Panc1 (cell line): ENCODE measurements at regions not wholly inside any gene's neighbourhood (a gene's known extent, or its start where the extent isn't known, plus 50 kb on each side); places are given as distances from the start of the nearest gene placed in this dataset.

Experiments used
- ATAC-seq: fragments of 200-7000 bp; cut with Tn5 transposase; 2 replicates; pipeline ENCODE4 v1.9.1; 2020; ENCODE audit warnings: mild to moderate bottlenecking, moderate library complexity
- BruUV-seq: library from RNA; stranded (reverse); fragments of 400-500 nt; replicated peaks from 2 replicates; lab custom pipeline; 2021; lab: Mats Ljungman, UMichigan
- CTCF ChIA-PET: fragments of 300-600 bp; sonication (Branson Sonifier 250); formaldehyde crosslinking; loops from one replicate; lab custom pipeline; 2022; ENCODE audit warnings: antibody characterized with exemption; lab: Charles Lee
- POLR2A ChIA-PET: fragments of 300-600 bp; sonication (Branson Sonifier 250); formaldehyde crosslinking; loops from one replicate; lab custom pipeline; 2022; ENCODE audit warnings: antibody characterized with exemption; lab: Charles Lee
- DNase-seq: peaks from one replicate; pipeline ENCODE4 v3.0.0-alpha.2; 2010; ENCODE audit warnings: low read depth, low spot score
- H3K27ac ChIP-seq: 2 replicates; pipeline ENCODE4 v1.5.1; 2011; ENCODE audit warnings: mild to moderate bottlenecking, low read length, inconsistent platforms
- H3K27me3 ChIP-seq: fragments of 200-500 bp; sonication (Bioruptor generic); 2 replicates; pipeline ENCODE4 v1.6.0; 2014; ENCODE audit warnings: low read length, inconsistent platforms; ENCODE audit not compliant: control insufficient read depth, insufficient read depth
- H3K36me3 ChIP-seq: fragments of 200-500 bp; sonication (Bioruptor generic); 2 replicates; pipeline ENCODE4 v1.5.1; 2014; ENCODE audit warnings: inconsistent platforms, mild to moderate bottlenecking, low read length, moderate library complexity; ENCODE audit not compliant: control insufficient read depth, insufficient read depth
- H3K4me1 ChIP-seq: 2 replicates; pipeline ENCODE4 v1.5.1; 2011; ENCODE audit warnings: inconsistent platforms, mild to moderate bottlenecking, low read length, moderate library complexity; ENCODE audit not compliant: control insufficient read depth, insufficient read depth
- H3K4me3 ChIP-seq, 2 experiments: 2 replicates each; pipeline ENCODE4 v1.5.1; 2011 to 2012; ENCODE audit warnings: low read depth in 2 of 2, low read length in 2 of 2, mild to moderate bottlenecking in 2 of 2, inconsistent platforms in 1 of 2, moderate library complexity in 1 of 2
- H3K9me3 ChIP-seq: fragments of 200-500 bp; sonication (Bioruptor generic); 2 replicates; pipeline ENCODE4 v1.5.1; 2014; ENCODE audit warnings: low read depth, mild to moderate bottlenecking, inconsistent platforms, low read length, moderate library complexity; ENCODE audit not compliant: control insufficient read depth, insufficient read depth
- CTCF ChIP-seq: fragments of 450-650 bp; IDR thresholded peaks from 2 replicates; pipeline ENCODE4 v1.5.1; 2017; ENCODE audit warnings: mild to moderate bottlenecking
- POLR2AphosphoS5 ChIP-seq: IDR thresholded peaks from 2 replicates; pipeline ENCODE4 v1.6.1; 2012; ENCODE audit warnings: mild to moderate bottlenecking, low read depth, low read length, moderate library complexity
- REST ChIP-seq, 2 experiments: IDR thresholded peaks; 2 replicates each; pipeline ENCODE4 v1.6.1; 2011 to 2012; ENCODE audit warnings: low read depth in 2 of 2, control low read depth in 1 of 2, low read length in 1 of 2, mild to moderate bottlenecking in 1 of 2, moderate library complexity in 1 of 2; ENCODE audit not compliant: insufficient read depth in 1 of 2
- SIN3A ChIP-seq: IDR thresholded peaks from 2 replicates; pipeline ENCODE4 v1.6.1; 2012; ENCODE audit warnings: low read depth, mild to moderate bottlenecking, low read length, moderate library complexity, borderline replicate concordance; ENCODE audit not compliant: insufficient read depth
- TCF7L2 ChIP-seq: IDR thresholded peaks from 2 replicates; pipeline ENCODE4 v1.6.1; 2011; ENCODE audit warnings: mild to moderate bottlenecking, low read depth, low read length, inconsistent platforms
- in situ Hi-C: cut with HindIII; loops from 2 replicates; pipeline ENCODE4 v1.10.0; 2016; ENCODE audit warnings: low sequenced_read_pairs, low pct_unique_long_range_greater_than_20kb
- intact Hi-C: fragments of 100-400 bp; cut with micrococcal nuclease; formaldehyde crosslinking; loops from one replicate; pipeline ENCODE4 v1.10.0; 2022; ENCODE audit not compliant: unreplicated experiment

GRCh38 chr6:139823099-139823807 lies 448.8 kb upstream of the CITED2 start:
- no peak for DNase-seq
- CTCF ChIA-PET: no interaction called here
- H3K36me3 ChIP-seq: no peaks in the 10 kb centered on the region
- H3K4me3 ChIP-seq: no peak overlapping the region
- ATAC-seq: no peak
- peaks cover 3% of the 10 kb centered on the region; the same call in 1 of the 2 replicates for H3K9me3 ChIP-seq
- BruUV-seq: no TSS peak
- intact Hi-C loops (no loop called here), in situ Hi-C loops (no loop called here)
- H3K27ac ChIP-seq: no peak overlapping the region
- POLR2A ChIA-PET: no interaction called here
- TF ChIP-seq POLR2AphosphoS5: no peak
- TF ChIP-seq SIN3A: no peak
- no peak for TF ChIP-seq REST (IDR thresholded peaks at IDR 0.05; ENCODE audit: insufficient read depth in 1 of 2, low read depth in 2 of 2, low read length in 1 of 2)
- TF ChIP-seq CTCF: no peak
- TF ChIP-seq TCF7L2: no peak
- H3K27me3 ChIP-seq: no peaks in the 10 kb centered on the region
- H3K4me1 ChIP-seq: no peaks in the 10 kb centered on the region; the same call in 1 of the 2 replicates

GRCh38 chr6:139821676-139822223 lies 447.3 kb upstream of the CITED2 start:
- no peak for ATAC-seq
- H3K4me3 ChIP-seq: no peak overlapping the region
- in situ Hi-C loops (no loop called here), intact Hi-C loops (no loop called here)
- TF ChIP-seq TCF7L2: no peak
- TF ChIP-seq CTCF: no peak
- TF ChIP-seq REST (IDR thresholded peaks at IDR 0.05; ENCODE audit: insufficient read depth in 1 of 2, low read depth in 2 of 2, low read length in 1 of 2): no peak
- no peak for TF ChIP-seq POLR2AphosphoS5
- TF ChIP-seq SIN3A: no peak
- no peak for DNase-seq
- no peaks in the 10 kb centered on the region; the same call in 1 of the 2 replicates for H3K4me1 ChIP-seq
- ChIA-PET POLR2A (no interaction called here), CTCF (no interaction called here)
- no peaks in the 10 kb centered on the region for H3K36me3 ChIP-seq
- no peaks in the 10 kb centered on the region for H3K27me3 ChIP-seq
- BruUV-seq: no TSS peak
- H3K27ac ChIP-seq: no peak overlapping the region; the same call in 1 of the 2 replicates
- H3K9me3 ChIP-seq: peaks cover 3% of the 10 kb centered on the region; the same call in 1 of the 2 replicates
